NCI-H2171 treated with DMSO at 0.1 percent for 48 hours (cell line): ENCODE measurements at regions not wholly inside any gene's neighbourhood (a gene's known extent, or its start where the extent isn't known, plus 50 kb on each side); places are given as distances from the start of the nearest gene placed in this dataset.
A peak's percentile ranks its signal among the peaks of the same experiment; 100 is the strongest.
"Not testable (repeated sequence)": the region's sequence is repeated elsewhere in the genome, so short reads cannot be mapped to it uniquely, and the experiment has no call there.

Source experiments
- DNase-seq: peaks from one replicate; lab custom pipeline; 2025; lab: John Stamatoyannopoulos, UW

GRCh38 chr10:21057436-21057835, 160.3 kb upstream of the NEBL start:
- DNase-seq: no peak

- DNase-seq: no peak
Measured at GRCh38 chr10:21056461-21056860, 159.3 kb upstream of the NEBL start.

GRCh38 chr10:21055339-21056135, 158.4 kb upstream of the NEBL start:
- DNase-seq: no peak

GRCh38 chr10:21053953-21054690, 157.0 kb upstream of the NEBL start:
- no peak for DNase-seq

- no peak for DNase-seq
Measured at GRCh38 chr10:21052709-21053104, 155.6 kb upstream of the NEBL start.

- no peak for DNase-seq
Measured at GRCh38 chr10:21052072-21052708, 155.1 kb upstream of the NEBL start.

- DNase-seq: no peak
Measured at GRCh38 chr10:21049482-21049881, 152.4 kb upstream of the NEBL start.

GRCh38 chr10:21048068-21048467, 151.0 kb upstream of the NEBL start:
- DNase-seq: no peak

- no peak for DNase-seq
Measured at GRCh38 chr10:21047511-21047910, 150.4 kb upstream of the NEBL start.

GRCh38 chr10:21047096-21047495, 150.0 kb upstream of the NEBL start:
- DNase-seq: no peak

GRCh38 chr10:21043044-21043443, 145.9 kb upstream of the NEBL start:
- no peak for DNase-seq

- no peak for DNase-seq
Measured at GRCh38 chr10:21042536-21042935, 145.4 kb upstream of the NEBL start.

GRCh38 chr10:21041763-21042458, 144.8 kb upstream of the NEBL start:
- DNase-seq: no peak

- peak; percentile 1 for DNase-seq
Measured at GRCh38 chr10:21039721-21040120, 142.6 kb upstream of the NEBL start.

- DNase-seq: no peak
Measured at GRCh38 chr10:21036757-21037156, 139.6 kb upstream of the NEBL start.

- not testable (repeated sequence) for DNase-seq
Measured at GRCh38 chr10:21034770-21035169, 137.7 kb upstream of the NEBL start.

- DNase-seq: no peak
Measured at GRCh38 chr10:21034241-21034640, 137.1 kb upstream of the NEBL start.

- DNase-seq: no peak
Measured at GRCh38 chr10:21032587-21033319, 135.6 kb upstream of the NEBL start.

- DNase-seq: no peak
Measured at GRCh38 chr10:21031232-21031795, 134.2 kb upstream of the NEBL start.

- DNase-seq: no peak
Measured at GRCh38 chr10:21030091-21030490, 133.0 kb upstream of the NEBL start.

GRCh38 chr10:21022821-21023220, 125.7 kb upstream of the NEBL start:
- DNase-seq: no peak
